GM19023 (cell line): ENCODE measurements at regions not wholly inside any gene's neighbourhood (a gene's known extent, or its start where the extent isn't known, plus 50 kb on each side); places are given as distances from the start of the nearest gene placed in this dataset.

Experiments used
- ATAC-seq: cut with Tn5 transposase; IDR thresholded peaks from one replicate; pipeline ENCODE4 v1.9.1; 2021; ENCODE audit warnings: mild to moderate bottlenecking, moderate library complexity; ENCODE audit not compliant: unreplicated experiment

DNA sequence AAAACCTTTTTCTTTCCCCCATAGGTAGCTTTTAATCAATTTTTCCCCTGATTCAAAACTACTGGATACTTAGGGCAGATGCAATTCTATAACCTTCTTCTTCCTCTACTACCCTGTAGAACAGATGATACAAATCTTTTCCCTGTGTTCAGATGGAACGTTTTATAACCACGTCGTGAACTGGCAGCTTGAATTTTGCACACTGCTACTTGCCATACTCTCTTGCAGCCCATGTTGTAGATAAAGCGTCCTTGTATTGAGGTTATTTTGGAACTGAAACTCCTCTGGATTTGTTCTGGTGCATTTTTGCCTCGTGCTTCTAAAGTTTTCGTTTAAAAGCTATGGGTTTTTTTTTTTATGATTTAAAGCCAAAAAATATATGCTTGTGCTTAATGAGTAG is 440.2 kb downstream of the RFPL4B start:
- no peak for ATAC-seq

DNA sequence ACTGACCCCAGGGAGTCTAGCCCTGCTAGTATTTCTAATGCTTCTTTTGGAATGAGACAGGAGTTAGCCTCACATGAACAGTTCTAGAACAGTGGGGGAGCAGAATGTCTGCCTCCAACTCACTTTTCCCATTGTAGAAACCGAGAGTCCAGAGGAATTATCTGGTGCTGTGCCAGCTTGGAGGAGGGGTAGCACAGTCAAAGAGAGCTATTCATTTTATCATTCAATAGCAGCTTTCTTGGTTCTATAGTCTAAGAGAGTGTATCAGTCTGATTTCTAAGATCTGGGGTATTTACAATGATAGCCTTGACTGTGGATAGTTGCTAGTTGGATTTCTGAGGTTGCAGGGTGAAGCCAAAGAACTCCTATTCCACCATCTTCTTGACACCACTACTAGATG is 448.2 kb downstream of the RFPL4B start:
- ATAC-seq, result no peak

DNA sequence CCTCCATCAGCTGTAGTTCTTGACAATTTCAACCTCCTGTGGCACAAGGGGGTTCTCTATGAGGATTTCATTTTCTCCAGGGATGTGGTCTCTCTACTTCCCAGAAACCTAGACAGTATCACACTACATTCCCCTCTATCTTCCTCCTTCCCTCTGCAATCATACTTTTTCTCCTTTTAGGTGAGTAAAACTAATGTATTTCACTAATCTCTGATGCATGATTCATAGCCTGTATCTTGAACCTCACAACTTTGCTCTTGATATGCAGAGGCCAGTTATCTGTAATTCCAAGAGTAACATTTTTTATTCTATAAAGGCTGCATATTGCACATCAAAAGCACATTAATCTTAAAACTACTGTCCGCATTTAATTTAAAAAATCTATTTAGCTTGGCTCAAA is 449.6 kb downstream of the RFPL4B start:
- no peak for ATAC-seq

GRCh38 chr6:112799889-112800288 is 452.8 kb downstream of the RFPL4B start:
- ATAC-seq, result no peak

DNA sequence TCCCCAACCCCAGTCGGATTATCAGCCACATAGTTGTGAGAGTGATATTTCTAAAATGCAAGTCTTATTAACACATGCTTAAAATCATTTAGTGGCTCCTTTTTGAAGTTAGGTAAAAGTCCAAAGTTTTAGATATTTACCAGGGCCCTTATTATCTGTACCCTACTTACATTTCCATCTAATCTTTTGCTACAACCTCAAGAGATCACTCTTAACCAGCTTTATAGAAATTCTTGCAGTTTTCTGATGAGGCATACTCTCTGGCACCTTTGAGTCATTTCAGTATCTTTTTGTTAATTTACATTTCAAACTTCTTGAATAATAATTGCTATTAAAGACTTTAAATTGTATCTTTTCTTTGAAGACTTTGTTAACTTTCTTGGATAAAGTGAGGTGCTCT is 453.3 kb downstream of the RFPL4B start:
- ATAC-seq, result no peak

- no peak for ATAC-seq
These were observed 453.8 kb downstream of the RFPL4B start for GRCh38 chr6:112800916-112801315.

GRCh38 chr6:112801468-112802080 is 454.4 kb downstream of the RFPL4B start:
- ATAC-seq, result no peak

DNA sequence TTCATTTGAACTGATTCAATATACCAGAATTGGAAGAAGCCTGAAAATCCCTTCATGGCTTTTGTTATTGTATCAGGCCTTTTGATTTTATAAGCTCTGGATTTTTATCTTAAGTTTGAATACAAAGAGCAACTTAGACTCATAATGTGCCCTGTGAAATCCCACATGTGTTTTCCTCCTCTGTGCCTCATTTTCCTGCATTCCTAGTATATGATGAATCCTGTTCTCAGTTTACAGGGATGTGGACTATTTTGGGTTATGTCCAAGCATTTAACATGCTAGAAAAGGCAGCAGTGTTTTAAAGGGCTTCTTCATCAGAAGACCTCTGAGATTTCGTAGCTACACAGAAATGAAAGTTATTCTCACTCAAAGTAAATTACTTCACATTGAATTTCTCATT is 455.0 kb downstream of the RFPL4B start:
- ATAC-seq, result no peak

DNA sequence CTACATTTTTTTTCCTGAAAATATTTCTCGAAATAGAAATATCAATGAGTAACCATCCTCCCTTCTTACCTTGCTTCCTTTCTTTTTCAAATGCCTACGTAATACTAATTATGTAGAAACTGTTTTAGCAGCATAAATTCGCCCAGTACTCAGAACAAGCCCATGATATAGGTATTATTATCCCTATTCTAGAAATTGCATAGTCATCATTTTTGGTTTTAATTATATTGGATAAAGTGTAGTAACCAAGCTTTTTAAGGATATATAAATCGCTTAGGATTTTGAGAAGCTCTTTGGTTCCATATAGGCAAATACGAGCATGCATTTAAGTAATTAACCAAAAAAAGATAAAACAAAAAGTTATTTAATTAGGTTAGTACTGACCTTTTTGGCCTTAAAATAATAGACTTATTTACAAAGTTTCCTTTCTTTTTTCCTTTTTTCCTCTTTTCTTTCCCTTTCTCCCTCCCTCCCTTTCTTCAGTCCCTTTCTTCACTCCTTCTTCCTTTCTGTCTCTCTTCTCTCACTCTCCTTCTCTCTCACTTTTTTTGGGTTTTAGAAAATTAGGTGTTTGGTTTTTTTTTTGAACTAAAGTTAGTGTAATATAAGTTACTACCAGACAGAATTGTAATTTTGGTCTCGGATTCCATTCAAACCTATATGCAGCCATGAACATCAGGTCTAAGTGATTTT is 457.7 kb downstream of the RFPL4B start:
- no peak for ATAC-seq

GRCh38 chr6:112806163-112806865 is 459.2 kb downstream of the RFPL4B start:
- no peak for ATAC-seq

DNA sequence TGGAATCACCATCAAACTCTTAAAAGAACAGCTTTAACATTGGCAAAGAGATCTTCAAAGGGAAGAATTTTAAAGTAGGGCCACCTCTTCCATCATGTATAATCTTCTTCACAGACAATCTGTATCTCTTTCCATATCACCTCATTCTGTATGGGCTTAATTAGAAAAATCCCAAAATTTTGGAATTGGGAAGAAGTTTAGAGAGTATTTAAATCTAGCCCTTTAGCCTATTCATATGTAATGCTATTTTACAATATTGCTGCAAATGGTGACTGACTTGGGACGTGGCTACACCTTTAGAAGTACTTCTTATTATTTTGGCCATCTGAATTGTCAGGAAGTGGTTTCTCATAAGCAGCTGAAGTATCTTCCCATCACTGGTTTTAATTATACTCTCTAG is 474.3 kb downstream of the RFPL4B start:
- ATAC-seq, result no peak

DNA sequence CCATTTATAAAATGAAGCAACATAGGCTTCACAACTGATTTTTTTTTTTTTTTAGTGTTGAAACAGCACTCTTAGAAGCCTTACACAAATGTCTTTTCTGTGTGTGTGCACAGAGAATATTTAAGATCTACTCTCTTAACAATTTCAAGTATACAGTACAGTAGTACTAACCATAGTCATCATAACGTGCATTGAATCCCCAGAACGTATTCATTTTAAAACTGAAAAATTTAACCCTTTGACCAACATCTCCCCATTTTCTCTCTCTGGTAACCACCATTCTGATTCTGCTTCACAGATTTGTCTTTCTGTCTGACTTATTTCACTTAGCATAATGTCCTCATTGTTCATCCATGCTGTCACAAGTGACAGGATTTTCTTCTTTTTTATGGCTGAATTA is 475.6 kb downstream of the RFPL4B start:
- no peak for ATAC-seq

DNA sequence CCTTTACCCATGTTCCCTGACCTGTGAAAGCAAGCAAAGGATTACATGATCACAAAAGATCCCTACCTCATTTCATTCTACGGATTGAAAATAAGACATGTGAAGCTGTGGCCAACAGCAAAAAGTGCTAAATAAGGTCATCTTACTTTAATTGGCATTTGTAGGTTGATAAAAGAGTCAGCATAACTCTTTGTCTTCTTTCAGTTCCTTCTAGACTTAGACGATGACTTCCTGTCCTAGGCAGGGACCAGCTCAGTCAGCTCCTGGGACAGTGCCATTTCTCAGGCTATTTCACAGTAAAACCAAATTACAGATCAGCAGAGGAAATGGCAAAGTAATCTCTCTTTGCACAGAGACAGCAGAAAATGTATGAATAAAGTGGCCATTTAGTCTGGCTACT is 480.7 kb downstream of the RFPL4B start:
- ATAC-seq, result no peak

- no peak for ATAC-seq
These were observed 483.9 kb downstream of the RFPL4B start for GRCh38 chr6:112831022-112831421.

DNA sequence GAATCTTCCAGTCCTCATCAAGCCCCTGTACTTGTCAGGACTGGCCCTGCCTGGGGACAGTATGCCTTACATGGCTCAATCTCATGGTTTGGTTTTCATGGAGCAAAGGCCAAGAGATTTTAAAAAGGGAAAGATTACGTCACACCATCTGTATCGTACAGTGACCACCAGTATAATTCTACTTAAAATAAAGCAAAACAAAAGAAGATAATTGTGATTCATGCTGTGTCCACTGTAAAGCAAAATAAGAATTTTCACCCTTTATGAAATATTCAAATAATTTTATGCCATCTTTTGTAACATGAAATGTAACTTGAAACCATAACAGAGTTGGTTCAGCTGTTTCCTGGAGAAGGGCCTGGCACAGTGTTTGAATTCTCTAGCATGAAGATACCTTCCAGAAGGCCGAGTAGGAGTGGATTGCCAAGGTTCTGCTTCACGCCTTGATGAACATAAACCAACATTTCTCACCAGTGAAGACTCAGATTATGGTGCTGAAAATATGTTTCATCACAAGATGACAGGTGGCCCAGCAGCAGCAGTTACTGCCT is 486.5 kb downstream of the RFPL4B start:
- ATAC-seq, result no peak

GRCh38 chr6:112835078-112835477 is 487.9 kb downstream of the RFPL4B start:
- ATAC-seq, result no peak

DNA sequence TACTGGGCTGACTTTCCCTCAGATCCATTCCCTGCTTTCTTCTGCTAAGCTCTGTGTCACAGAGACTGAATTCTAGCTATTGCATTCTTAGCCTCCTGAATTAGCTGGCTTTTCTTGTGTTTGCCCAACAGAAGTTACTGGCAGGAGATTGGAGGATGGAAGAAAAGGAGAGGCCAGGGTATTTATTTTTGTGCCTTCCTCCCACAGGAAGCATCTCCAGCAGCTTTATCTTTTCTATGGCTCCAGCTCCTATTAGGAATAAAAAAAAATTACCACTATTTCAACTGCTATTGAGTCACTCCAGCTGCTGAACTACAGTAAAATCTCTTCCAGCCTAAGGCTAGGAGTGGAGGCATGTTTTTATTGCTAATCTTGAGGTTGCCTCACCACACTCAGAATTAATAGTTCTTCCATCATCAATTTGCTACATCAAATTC is 492.4 kb downstream of the RFPL4B start:
- no peak for ATAC-seq

DNA sequence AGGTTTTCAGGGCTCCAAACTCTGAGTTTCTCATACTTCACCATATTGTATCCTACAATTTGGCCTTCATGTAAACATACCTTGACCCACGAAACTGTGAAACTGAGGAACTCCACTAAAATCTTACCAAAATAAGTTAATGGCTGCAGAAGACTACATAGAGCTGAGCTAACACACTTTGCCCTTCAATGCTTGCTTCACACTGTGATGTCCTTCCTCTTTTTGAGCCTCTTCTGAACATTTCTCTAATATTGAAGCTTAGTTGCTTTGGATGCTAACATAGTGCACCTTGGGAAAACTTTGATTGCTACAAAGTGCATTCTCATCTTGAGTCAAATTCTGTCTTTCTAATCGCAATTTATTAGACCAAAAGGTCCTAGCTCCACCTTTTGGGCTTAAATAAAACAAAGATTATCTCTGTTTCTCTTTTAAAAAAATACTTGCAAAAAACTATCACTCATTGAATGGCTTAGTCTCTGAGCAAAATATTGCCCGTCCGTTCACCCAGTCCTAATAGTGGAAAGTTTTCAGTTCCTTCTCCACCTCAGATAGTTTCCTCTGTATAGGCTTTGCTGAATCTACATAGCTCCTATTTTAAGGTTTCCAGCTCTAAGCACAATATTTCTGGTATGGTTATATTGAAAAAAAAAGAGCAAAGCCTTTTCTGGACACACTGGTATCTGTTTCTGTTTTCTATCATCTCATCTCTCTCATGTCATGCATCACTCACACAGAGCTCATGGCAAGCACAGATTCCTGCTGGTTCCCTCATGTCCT is 494.6 kb downstream of the RFPL4B start:
- peak; percentile 54 for ATAC-seq

- peak; percentile 14 for ATAC-seq
These were observed 495.2 kb downstream of the RFPL4B start for GRCh38 chr6:112842330-112842685.

GRCh38 chr6:112846681-112847080 is 499.6 kb downstream of the RFPL4B start:
- ATAC-seq, result no peak

GRCh38 chr6:112851146-112851545 is 504.0 kb downstream of the RFPL4B start:
- no peak for ATAC-seq
